ENCODE measurements at regions not wholly inside any gene's neighbourhood (a gene's known extent, or its start where the extent isn't known, plus 50 kb on each side); places are given as distances from the start of the nearest gene placed in this dataset.
"Not testable (repeated sequence)": the region's sequence is repeated elsewhere in the genome, so short reads cannot be mapped to it uniquely, and the experiment has no call there.

DNA sequence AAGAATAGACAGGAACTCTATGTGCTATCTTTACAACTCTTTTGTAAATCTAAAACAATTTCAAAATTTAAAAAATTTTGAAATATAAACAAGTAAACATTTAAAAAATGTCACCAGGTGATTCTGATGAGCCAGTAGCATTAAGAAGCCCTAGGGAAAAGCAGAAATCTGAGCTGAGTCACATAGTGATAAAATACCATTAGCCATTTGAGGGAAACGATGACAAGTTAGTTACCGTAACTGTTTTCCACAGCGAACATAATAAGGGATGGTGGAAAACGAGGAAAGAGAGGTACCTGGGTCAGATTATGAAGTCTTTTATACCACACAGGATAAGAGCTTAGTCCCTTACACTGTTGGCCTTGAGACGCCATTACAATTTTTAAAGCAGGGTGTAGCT, 55.5 kb downstream of the PRR15 start:
- Histone ChIP-seq H3K36me3 (ENCODE audit: insufficient read depth, low read length) (no peaks in the 10 kb centered on the region), H3K4me1 (ENCODE audit: insufficient read depth, low read length) (peaks cover 16% of the 10 kb centered on the region), H3K9ac (ENCODE audit: low read depth, low read length) (no peak overlapping the region), H3K9me3 (ENCODE audit: control insufficient read depth, insufficient read depth, low read length) (no peaks in the 10 kb centered on the region)

DNA sequence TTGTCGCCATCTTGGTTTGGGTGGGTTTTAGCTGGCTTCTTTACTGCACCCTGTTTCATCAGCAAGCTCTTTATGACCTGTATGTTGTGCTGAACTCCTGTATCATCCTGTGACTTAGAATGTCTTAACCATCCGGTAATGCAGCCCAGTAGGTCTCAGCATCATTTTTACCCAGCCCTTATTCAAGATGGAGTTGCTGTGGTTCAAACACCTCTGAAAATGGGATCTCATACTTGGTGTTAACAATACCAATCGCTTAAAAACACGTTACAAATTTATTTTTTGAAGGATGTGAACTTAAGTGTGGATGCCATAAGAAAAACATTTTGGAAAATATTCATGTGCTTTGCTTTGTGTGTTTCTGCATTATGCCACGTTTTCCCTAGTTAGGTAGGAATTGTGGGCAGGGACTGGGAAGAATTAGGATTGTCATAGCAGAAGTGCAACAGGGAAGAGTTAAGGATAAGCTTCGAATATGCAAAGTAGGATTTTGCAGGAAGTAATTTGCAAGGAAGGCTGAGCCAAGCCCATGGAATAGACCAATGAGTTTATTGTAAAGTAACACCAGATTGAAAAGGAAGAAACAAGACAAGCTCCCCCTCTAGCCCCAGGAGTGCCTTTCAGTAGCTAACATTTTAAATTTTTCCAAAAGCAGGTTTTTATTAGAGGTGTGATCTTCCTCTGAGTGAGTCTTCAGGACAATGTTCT, 56.4 kb downstream of the PRR15 start:
- H3K9ac ChIP-seq (ENCODE audit: low read depth, low read length) = no peak overlapping the region
- H3K36me3 ChIP-seq (ENCODE audit: insufficient read depth, low read length) = no peaks in the 10 kb centered on the region
- H3K4me1 ChIP-seq (ENCODE audit: insufficient read depth, low read length) = peaks cover 16% of the 10 kb centered on the region
- no peaks in the 10 kb centered on the region for H3K9me3 ChIP-seq (ENCODE audit: control insufficient read depth, insufficient read depth, low read length)

DNA sequence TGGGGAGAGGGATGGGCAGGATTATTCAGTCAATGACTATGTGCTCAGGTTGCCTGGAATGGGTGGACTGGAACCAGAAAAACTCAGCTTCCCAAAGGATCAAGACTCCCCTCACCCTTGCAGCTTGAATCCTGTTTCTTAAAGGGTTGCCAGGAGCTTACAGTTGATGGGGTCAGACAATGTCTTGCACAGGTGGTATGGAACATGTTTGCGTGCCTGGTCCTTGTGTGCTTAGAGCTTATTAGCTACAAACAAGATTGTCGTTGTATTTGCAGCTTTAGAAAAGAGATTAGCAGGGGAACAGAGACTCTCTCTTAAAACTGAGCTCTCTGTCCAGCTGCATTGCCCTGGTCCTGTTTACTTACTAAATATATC, 56.9 kb downstream of the PRR15 start:
- Histone ChIP-seq H3K36me3 (ENCODE audit: insufficient read depth, low read length) (no peaks in the 10 kb centered on the region), H3K4me1 (ENCODE audit: insufficient read depth, low read length) (peaks cover 16% of the 10 kb centered on the region), H3K9ac (ENCODE audit: low read depth, low read length) (no peak overlapping the region), H3K9me3 (ENCODE audit: control insufficient read depth, insufficient read depth, low read length) (no peaks in the 10 kb centered on the region)

DNA sequence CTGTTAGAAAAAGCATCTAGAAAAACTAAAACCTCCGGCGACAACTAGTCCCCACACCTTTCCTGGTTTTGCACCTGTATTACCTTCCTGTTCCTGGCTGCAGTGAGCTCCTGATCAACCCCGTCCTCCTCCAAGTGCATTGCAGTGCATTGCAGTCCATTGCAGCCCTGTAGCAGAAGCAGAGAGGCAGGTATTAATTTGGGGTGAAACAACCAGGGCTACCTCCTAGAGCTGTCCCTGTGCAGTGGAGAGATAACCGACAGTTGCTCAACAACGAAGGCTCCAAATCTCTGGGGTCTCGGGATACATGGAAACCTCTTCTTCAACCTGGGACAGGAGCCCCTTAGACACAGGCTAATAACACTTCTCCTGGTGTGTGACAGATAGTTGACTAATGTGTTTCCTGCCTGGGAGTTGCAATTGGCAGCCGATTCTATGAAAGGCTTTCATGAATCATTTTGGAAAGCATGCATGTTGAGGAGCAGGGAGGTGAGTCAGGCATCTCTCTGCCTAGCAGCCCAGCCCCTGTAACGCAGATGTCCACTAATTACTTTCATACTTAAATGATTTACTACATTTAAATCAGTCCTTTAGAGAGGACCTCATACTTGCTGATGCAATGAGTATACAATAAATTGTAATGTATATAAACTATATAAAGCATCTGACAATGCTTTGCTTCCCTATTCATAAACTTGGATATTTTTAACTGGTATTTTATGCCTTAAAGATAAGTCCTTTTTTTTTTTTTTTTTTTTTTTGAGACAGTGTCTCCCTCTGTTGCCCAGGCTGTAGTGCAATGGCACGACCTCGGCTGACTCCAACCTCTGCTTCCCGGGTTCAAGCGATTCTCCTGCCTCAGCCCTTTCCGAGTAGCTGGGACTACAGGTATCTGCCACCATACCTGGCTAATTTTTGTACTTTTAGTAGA, 59.0 kb downstream of the PRR15 start:
- peaks cover 16% of the 10 kb centered on the region for H3K4me1 ChIP-seq (ENCODE audit: insufficient read depth, low read length)
- no peaks in the 10 kb centered on the region for H3K9me3 ChIP-seq (ENCODE audit: control insufficient read depth, insufficient read depth, low read length)
- no peak overlapping the region for H3K9ac ChIP-seq (ENCODE audit: low read depth, low read length)
- H3K36me3 ChIP-seq (ENCODE audit: insufficient read depth, low read length) = no peaks in the 10 kb centered on the region

DNA sequence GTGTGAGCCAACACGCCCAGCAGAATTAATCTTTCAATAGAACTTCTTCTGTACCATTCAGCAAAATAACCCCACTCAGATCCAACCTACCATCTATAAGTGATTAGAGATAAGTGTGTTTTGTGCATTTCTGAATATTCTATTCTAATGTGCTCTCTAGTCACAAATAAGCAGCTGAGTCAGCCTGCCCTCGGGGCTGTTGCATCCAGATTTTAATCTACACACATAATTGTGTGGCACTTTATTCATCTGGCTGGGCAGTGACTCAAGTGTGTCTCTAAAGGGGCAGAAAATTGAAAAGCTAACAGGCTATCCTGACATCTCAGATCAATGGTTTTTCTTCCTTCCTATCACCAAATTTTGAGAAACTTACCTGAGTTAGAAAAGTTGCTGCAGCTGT, 60.3 kb downstream of the PRR15 start:
- no peak overlapping the region for H3K9ac ChIP-seq (ENCODE audit: low read depth, low read length)
- no peaks in the 10 kb centered on the region for H3K9me3 ChIP-seq (ENCODE audit: control insufficient read depth, insufficient read depth, low read length)

DNA sequence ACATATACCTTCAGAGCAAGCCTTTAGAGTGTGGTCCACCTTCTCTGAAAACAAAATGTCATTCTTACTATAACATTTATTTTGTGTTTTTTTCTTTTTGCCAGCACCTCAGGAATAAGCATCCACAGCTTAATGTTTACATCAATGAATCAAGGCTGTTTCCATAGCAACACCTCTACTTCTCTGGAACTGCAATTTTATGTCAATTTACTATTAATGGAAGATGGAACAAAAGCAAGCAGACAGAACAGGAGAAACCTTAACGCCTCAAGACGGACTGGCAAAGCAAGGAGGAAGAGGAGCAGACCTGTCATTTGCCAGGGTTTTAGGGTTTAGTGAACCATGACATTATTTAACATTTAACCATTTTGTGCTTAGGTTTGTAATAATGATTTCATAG, 63.1 kb downstream of the PRR15 start:
- H3K4me1 ChIP-seq (ENCODE audit: insufficient read depth, low read length) = peaks cover 8% of the 10 kb centered on the region
- no peaks in the 10 kb centered on the region for H3K9me3 ChIP-seq (ENCODE audit: control insufficient read depth, insufficient read depth, low read length)
- H3K9ac ChIP-seq (ENCODE audit: low read depth, low read length) = no peak overlapping the region
- H3K36me3 ChIP-seq (ENCODE audit: insufficient read depth, low read length) = no peaks in the 10 kb centered on the region

More for the DNA sequence above, 60.3 kb downstream of the PRR15 start:
- Histone ChIP-seq H3K4me1 (ENCODE audit: insufficient read depth, low read length) (peaks cover 16% of the 10 kb centered on the region), H3K36me3 (ENCODE audit: insufficient read depth, low read length) (no peaks in the 10 kb centered on the region)

DNA sequence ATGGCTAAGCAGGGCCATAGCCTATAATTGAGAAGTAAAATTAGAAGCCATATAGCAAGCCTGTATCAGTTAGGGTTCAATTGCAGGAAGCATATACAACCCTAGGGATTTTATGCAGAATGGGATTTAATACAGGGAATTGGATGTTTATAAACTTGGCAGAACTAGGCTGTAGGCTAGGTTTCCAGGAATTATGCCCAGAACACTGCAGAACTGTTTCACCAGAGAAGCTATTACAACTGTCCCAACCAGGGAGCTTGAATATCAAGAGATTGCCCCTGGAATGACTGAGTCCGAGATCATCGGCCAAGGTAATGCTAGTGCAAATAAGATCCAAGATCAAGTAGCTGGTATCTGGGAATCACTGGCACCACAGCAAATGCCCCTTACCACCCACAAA, 64.0 kb downstream of the PRR15 start:
- no peaks in the 10 kb centered on the region for H3K36me3 ChIP-seq (ENCODE audit: insufficient read depth, low read length)
- H3K4me1 ChIP-seq (ENCODE audit: insufficient read depth, low read length) = peaks cover 3% of the 10 kb centered on the region
- H3K9me3 ChIP-seq (ENCODE audit: control insufficient read depth, insufficient read depth, low read length) = no peaks in the 10 kb centered on the region
- no peak overlapping the region for H3K9ac ChIP-seq (ENCODE audit: low read depth, low read length)

DNA sequence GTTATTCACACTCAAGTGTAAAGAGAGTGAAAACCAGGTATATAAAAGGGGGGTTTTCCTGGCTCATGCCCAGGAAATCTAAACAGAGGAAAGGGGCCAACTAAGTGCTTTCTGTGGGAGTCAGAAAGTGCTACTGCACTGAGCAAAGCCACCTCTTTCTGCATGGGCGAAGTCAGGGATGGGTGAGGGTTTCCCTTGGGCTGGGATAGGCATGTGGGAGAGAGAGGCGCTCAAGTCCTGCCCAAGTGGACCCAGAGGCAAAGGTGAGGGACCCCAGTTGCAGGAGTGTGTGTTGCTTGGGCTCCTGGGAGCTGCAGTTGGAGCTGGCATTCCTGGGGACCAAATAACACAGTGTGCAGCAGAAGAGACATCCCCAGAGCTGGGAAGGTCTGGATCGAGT, 65.9 kb downstream of the PRR15 start:
- no peak overlapping the region for H3K9ac ChIP-seq (ENCODE audit: low read depth, low read length)
- H3K36me3 ChIP-seq (ENCODE audit: insufficient read depth, low read length) = no peaks in the 10 kb centered on the region
- no peaks in the 10 kb centered on the region for H3K4me1 ChIP-seq (ENCODE audit: insufficient read depth, low read length)
- no peaks in the 10 kb centered on the region for H3K9me3 ChIP-seq (ENCODE audit: control insufficient read depth, insufficient read depth, low read length)

DNA sequence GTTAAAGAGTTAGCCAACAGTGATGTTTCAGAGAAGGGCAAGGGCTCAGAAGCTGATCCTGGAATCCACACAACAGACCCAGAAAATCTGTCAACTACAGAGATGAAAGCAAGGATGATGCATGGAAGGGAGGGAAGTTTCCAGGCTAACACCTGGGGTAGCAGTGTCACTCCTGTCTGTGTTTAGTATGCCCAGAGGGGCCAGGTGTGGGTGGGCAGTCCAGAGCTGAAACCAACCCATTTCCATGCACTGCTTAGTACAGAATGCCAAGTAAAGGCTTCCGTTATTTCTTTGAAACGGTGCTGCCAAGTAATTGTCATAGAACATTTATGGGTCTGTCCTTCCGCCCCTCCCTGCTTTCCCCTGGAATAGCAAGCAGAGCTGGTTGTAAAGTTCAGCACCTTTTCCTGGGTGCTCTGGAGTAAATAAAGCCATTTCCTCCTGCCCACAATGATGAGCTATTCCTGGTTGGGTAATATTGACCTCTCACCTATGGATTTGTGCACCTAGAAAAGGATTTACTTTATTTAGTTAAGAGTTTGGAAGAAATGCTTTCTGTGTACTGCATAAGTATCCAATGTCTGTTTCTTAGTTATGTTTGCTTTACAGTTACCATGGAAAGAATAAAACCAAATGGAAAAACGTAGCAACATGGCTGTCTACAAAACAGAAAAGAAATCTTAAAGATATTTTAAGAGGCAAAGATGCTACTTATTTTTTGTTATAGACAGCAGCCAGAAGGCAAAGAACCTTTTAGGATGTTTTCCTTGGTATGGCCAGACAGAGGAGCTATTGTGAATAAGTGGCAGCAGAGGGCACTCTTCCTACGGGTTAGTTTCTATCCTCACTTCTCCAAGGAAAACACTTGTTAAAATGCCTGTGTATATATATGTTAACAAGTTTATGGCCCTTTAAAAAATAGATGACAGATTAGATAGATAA, 71.7 kb downstream of the PRR15 start:
- not testable (repeated sequence) for H3K9ac ChIP-seq (ENCODE audit: low read depth, low read length); H3K4me1 ChIP-seq (ENCODE audit: insufficient read depth, low read length); H3K36me3 ChIP-seq (ENCODE audit: insufficient read depth, low read length); H3K9me3 ChIP-seq (ENCODE audit: control insufficient read depth, insufficient read depth, low read length)

DNA sequence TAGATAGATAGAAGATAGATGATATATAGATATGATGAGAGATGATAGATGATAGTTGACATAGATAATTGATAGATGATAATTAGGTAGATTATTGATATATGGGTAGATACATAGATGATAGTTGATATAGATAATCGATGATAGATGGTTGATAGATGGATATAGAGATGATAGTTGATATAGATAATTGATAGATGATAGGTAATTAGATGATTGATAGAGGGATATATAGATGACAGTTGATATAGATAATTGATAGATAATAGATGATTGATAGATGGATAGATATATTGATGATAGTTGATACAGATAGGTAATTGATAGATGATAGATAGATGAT, 72.3 kb downstream of the PRR15 start:
- no peaks in the 10 kb centered on the region; the same call in 1 of the 2 replicates for H3K4me1 ChIP-seq (ENCODE audit: insufficient read depth, low read length)
- no peaks in the 10 kb centered on the region for H3K9me3 ChIP-seq (ENCODE audit: control insufficient read depth, insufficient read depth, low read length)
- no peaks in the 10 kb centered on the region for H3K36me3 ChIP-seq (ENCODE audit: insufficient read depth, low read length)
- H3K9ac ChIP-seq (ENCODE audit: low read depth, low read length) = no peak overlapping the region

DNA sequence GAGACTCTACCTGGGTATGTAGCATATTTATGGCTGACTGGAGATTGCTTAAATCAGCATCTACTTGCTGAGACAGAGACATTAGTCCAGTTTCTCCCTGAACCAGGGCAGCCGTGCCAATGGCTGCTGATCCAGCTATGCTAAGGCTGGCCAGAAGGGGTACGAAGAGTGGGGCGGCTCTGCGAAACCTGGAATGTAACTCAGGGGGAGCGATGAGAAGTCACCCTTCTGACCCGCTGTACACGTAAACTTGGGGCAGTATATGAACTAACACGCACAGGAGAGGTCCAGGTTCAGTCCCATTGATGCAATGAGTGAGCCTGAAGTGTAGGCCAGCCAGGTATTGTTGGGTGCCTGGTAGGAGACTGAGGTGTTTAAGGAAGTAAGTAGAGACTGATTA, 73.7 kb downstream of the PRR15 start:
- Histone ChIP-seq H3K36me3 (ENCODE audit: insufficient read depth, low read length) (no peaks in the 10 kb centered on the region), H3K9me3 (ENCODE audit: control insufficient read depth, insufficient read depth, low read length) (no peaks in the 10 kb centered on the region), H3K4me1 (ENCODE audit: insufficient read depth, low read length) (no peaks in the 10 kb centered on the region; the same call in 1 of the 2 replicates), H3K9ac (ENCODE audit: low read depth, low read length) (no peak overlapping the region)

DNA sequence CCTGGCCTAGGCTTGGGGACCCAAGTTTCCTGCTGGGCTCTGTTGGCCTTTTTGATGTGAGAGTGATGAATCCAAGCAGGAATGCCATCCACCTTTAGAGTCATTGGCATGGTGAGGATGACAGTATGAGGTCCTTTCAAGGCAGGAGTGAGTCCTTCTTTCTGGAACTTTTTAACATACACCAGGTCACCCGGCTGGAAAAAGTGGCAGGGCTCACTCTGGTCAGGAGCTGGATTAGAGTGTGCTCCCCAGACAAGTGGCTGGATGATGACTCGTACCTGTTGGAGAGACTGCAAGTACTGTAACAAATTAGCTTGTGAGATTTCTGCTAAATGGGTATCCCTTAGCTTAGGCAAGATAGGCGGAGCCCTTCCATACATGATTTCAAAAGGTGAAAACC, 75.2 kb downstream of the PRR15 start:
- H3K36me3 ChIP-seq (ENCODE audit: insufficient read depth, low read length) = not testable (repeated sequence)

DNA sequence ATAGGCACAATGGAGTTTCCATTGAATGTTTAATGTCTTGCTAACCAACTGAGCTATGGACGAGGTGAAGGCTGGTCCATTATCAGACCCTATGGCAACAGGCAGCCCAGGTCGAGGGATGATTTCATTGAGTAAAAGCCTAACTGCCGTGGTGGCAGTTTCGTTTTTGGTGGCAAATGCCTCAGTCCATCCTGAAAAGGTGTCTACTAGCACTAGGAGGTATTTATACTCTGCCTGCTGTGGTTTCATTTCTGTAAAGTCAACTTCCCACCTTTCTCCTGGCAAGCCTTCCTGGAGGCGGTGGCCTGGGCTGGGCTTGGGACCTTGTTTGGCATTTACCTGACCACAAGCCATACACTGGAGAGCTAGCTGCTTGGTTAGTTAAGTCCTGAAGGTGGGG, 75.8 kb downstream of the PRR15 start:
- Histone ChIP-seq H3K4me1 (ENCODE audit: insufficient read depth, low read length) (no peaks in the 10 kb centered on the region; the same call in 1 of the 2 replicates), H3K36me3 (ENCODE audit: insufficient read depth, low read length) (no peaks in the 10 kb centered on the region), H3K9me3 (ENCODE audit: control insufficient read depth, insufficient read depth, low read length) (no peaks in the 10 kb centered on the region), H3K9ac (ENCODE audit: low read depth, low read length) (no peak overlapping the region)

More for the DNA sequence above, 75.2 kb downstream of the PRR15 start:
- H3K9me3 ChIP-seq (ENCODE audit: control insufficient read depth, insufficient read depth, low read length); H3K9ac ChIP-seq (ENCODE audit: low read depth, low read length); H3K4me1 ChIP-seq (ENCODE audit: insufficient read depth, low read length): not testable (repeated sequence)

DNA sequence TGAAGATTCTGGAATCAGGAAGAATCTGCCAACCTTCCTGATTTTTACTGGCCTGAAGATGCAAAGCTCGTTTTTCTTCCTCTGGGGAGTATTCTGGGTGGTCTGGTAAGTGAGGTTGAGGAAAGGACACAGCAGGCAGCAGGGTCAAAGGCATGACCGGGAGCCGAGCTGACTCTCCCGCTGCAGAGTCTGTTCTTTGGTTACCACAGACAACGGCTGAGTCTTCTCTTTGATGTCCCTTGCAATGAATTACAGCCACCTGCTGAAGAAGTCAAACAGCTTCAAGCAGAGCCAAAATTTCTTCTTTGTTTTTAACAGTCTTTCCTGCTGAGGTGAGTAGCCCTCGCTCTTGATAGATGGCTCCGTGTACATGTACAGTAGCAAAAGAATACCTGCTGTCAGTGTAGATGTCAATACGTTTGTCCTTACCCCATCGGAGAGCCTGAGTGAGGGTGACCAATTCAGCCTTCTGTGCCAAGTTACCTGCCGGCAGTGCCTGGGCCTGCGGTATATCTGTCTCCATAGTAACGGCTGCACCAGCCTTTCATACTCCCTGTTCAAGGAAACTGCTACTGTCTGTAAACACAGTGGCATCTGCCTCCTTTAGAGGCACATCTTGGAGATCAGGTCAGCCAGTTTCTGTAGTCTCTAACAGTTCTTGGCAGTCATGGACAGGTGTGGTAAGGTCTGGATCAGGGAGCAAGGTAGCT, 76.4 kb downstream of the PRR15 start:
- Histone ChIP-seq H3K36me3 (ENCODE audit: insufficient read depth, low read length) (no peaks in the 10 kb centered on the region), H3K4me1 (ENCODE audit: insufficient read depth, low read length) (no peaks in the 10 kb centered on the region; the same call in 1 of the 2 replicates), H3K9ac (ENCODE audit: low read depth, low read length) (no peak overlapping the region), H3K9me3 (ENCODE audit: control insufficient read depth, insufficient read depth, low read length) (no peaks in the 10 kb centered on the region)
